ENCODE measurements at regions not wholly inside any gene's neighbourhood (a gene's known extent, or its start where the extent isn't known, plus 50 kb on each side); places are given as distances from the start of the nearest gene placed in this dataset.

- intact Hi-C loops (cut with micrococcal nuclease) (no loop called here), dilution Hi-C loops (cut with MboI; ENCODE audit: extremely low pct_ligation_motif_present, low sequenced_read_pairs) (no loop called here)
- TF ChIP-seq GATA2 (IDR thresholded peaks at IDR 0.05; ENCODE audit: insufficient read depth, insufficient read length, low read depth, low read length) (no peak), CTCF (IDR thresholded peaks at IDR 0.05; ENCODE audit: extremely low read depth in 1 of 2, insufficient read depth in 1 of 2, low read depth in 1 of 2, low read length in 2 of 2) (no peak), EZH2 (IDR thresholded peaks at IDR 0.05; ENCODE audit: borderline replicate concordance, low read depth, low read length, severe bottlenecking) (no peak), POLR2AphosphoS5 (IDR thresholded peaks at IDR 0.05; ENCODE audit: insufficient read depth, low read depth, low read length) (no peak), POLR2A (IDR thresholded peaks at IDR 0.05; ENCODE audit: low read depth, low read length) (no peak), JUN (IDR thresholded peaks at IDR 0.05; ENCODE audit: borderline replicate concordance, insufficient read depth, insufficient read length, low read depth) (no peak)
- Histone ChIP-seq H3K4me2 (ENCODE audit: insufficient read depth, low read length) (no peak overlapping the region), H3K4me1 (ENCODE audit: control insufficient read depth, extremely low read depth, insufficient read depth, low read length) (no peaks in the 10 kb centered on the region), H3K4me3 (replicated peaks in 1 of 3; ENCODE audit: insufficient read depth in 1 of 3, low read depth in 1 of 3, low read length in 3 of 3) (no peak overlapping the region), H2AFZ (ENCODE audit: low read depth, low read length) (no peak overlapping the region), H3K27ac (ENCODE audit: insufficient read depth, low read depth, low read length) (no peak overlapping the region), H4K20me1 (replicated peaks; ENCODE audit: control insufficient read depth, extremely low read depth, insufficient read depth, low read length) (no peaks in the 10 kb centered on the region), H3K27me3 (ENCODE audit: control insufficient read depth in 2 of 2, insufficient read depth in 2 of 2, low read length in 2 of 2) (peaks cover 5 to 12% of the 10 kb centered on the region in 2 experiments), H3K79me2 (ENCODE audit: control insufficient read depth, insufficient read depth, low read length) (no peaks in the 10 kb centered on the region), H3K9me1 (replicated peaks; ENCODE audit: control insufficient read depth, extremely low read depth, insufficient read depth, low read length) (no peaks in the 10 kb centered on the region), H3K36me3 (ENCODE audit: control insufficient read depth in 2 of 2, extremely low read depth in 1 of 2, insufficient read depth in 2 of 2, low read length in 2 of 2) (no peaks in the 10 kb centered on the region), H3K9me3 (replicated peaks; ENCODE audit: control insufficient read depth, insufficient read depth, low read length) (no peaks in the 10 kb centered on the region), H3K9ac (replicated peaks; ENCODE audit: extremely low read depth, insufficient read depth, low read length) (no peak overlapping the region)
- BruUV-seq (replicated peaks) = no TSS peak
- ChIA-PET POLR2A (no interaction called here), CTCF (interaction anchor here (3.8 kb wide), 1 partner anchor 476 kb away, joined by 109 read pairs; no protein-coding TSS in a partner anchor)
- DNase-seq (ENCODE audit: low read depth, low spot score) (no peak), FAIRE-seq (no peak)
Observed at GRCh38 chr16:86042393-86042792, 143.4 kb downstream of the IRF8 start.

Measured in endothelial cell of umbilical vein (primary cell).